Panc1 (cell line): ENCODE measurements at regions not wholly inside any gene's neighbourhood (a gene's known extent, or its start where the extent isn't known, plus 50 kb on each side); places are given as distances from the start of the nearest gene placed in this dataset.

ENCODE experiments used
- POLR2AphosphoS5 ChIP-seq: IDR thresholded peaks from 2 replicates; pipeline ENCODE4 v1.6.1; 2012; ENCODE audit warnings: mild to moderate bottlenecking, low read depth, low read length, moderate library complexity
- REST ChIP-seq, 2 experiments: IDR thresholded peaks; 2 replicates each; pipeline ENCODE4 v1.6.1; 2011 to 2012; ENCODE audit warnings: low read depth in 2 of 2, control low read depth in 1 of 2, low read length in 1 of 2, mild to moderate bottlenecking in 1 of 2, moderate library complexity in 1 of 2; ENCODE audit not compliant: insufficient read depth in 1 of 2
- TF ChIP-seq, protein P1 (sequence below): fragments of 450-650 bp; IDR thresholded peaks from 2 replicates; pipeline ENCODE4 v1.5.1; 2017; ENCODE audit warnings: mild to moderate bottlenecking

- TF ChIP-seq, protein P1, sequence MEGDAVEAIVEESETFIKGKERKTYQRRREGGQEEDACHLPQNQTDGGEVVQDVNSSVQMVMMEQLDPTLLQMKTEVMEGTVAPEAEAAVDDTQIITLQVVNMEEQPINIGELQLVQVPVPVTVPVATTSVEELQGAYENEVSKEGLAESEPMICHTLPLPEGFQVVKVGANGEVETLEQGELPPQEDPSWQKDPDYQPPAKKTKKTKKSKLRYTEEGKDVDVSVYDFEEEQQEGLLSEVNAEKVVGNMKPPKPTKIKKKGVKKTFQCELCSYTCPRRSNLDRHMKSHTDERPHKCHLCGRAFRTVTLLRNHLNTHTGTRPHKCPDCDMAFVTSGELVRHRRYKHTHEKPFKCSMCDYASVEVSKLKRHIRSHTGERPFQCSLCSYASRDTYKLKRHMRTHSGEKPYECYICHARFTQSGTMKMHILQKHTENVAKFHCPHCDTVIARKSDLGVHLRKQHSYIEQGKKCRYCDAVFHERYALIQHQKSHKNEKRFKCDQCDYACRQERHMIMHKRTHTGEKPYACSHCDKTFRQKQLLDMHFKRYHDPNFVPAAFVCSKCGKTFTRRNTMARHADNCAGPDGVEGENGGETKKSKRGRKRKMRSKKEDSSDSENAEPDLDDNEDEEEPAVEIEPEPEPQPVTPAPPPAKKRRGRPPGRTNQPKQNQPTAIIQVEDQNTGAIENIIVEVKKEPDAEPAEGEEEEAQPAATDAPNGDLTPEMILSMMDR: no peak
- no peak for TF ChIP-seq POLR2AphosphoS5
- TF ChIP-seq REST (IDR thresholded peaks at IDR 0.05; ENCODE audit: insufficient read depth in 1 of 2, low read depth in 2 of 2, low read length in 1 of 2): no peak
These were observed 721.1 kb upstream of the RBFOX1 start for GRCh38 chr16:6611535-6611934.
